T-helper 9 cell (primary cell): ENCODE measurements at regions not wholly inside any gene's neighbourhood (a gene's known extent, or its start where the extent isn't known, plus 50 kb on each side); places are given as distances from the start of the nearest gene placed in this dataset.
"Not testable (repeated sequence)": the region's sequence is repeated elsewhere in the genome, so short reads cannot be mapped to it uniquely, and the experiment has no call there.

ENCODE experiments used
- DNase-seq: peaks from one replicate; pipeline ENCODE4 v3.0.0-alpha.2; 2020

- DNase-seq = no peak
Observed at GRCh38 chr3:26078539-26078938, 288.6 kb downstream of the OXSM start.

GRCh38 chr3:26081166-26081565 lies 291.3 kb downstream of the OXSM start:
- no peak for DNase-seq

DNA sequence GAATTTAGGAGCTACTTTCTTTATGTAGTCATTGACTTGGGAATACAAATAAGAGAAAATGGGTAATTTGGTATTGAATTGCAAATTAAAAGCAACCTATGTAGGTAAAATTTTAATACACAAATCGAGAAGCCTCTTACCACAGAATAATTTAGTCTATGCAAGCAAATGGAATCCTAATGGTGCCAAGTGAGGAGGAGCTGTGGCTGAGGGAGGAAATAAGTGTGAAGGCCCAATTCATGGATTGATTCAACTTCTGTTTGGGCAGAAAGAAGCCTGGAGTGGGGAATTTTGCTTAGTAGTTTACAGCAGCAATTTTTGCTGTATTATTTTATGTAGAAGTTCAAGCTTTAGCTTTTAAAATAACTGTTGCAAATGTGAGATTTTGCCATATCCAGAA lies 291.9 kb downstream of the OXSM start:
- DNase-seq = no peak

- no peak for DNase-seq
Observed at GRCh38 chr3:26082911-26083310, 293.0 kb downstream of the OXSM start.

- DNase-seq = no peak
Observed at GRCh38 chr3:26084629-26085028, 294.7 kb downstream of the OXSM start.

DNA sequence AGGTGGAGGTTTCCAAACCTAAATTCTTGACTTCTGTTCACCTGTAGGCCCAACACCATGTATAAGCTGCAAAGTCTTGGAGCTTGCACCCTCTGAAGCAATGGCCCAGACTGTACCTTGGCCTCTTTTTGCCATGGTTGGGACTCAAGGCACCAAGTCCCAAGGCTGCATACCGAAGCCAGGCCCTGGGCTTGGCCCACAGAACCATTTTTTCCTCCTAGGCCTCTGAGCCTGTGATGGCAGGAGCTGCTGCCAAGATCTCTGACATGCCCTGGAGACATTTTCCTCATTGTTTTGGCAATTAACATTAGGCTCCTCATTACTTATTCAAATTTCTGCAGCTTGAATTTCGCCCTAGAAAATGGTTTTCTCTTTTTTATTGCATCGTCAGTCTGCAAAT lies 297.9 kb downstream of the OXSM start:
- no peak for DNase-seq

GRCh38 chr3:26089249-26089648 lies 299.4 kb downstream of the OXSM start:
- DNase-seq = no peak

DNA sequence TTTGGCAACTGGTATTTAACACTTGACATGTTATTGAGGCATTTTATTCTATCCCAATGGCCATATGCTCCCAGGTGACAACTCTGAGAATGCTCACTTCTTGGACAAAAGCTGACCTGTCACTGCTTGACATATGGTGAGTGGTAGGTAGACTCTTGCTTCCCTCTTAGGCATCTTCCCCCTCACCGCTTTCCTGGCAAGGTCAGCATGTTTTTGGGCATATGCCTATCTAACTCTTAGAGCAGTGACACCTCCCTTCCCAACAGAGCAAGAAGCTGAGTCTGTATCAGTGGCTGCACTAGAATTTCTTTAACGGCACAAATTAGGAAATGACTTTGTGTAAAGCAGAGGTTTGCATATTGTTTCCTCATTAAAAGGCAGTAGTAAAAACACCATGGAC lies 300.7 kb downstream of the OXSM start:
- DNase-seq = no peak

- DNase-seq = no peak
Observed at GRCh38 chr3:26091096-26091495, 301.2 kb downstream of the OXSM start.

DNA sequence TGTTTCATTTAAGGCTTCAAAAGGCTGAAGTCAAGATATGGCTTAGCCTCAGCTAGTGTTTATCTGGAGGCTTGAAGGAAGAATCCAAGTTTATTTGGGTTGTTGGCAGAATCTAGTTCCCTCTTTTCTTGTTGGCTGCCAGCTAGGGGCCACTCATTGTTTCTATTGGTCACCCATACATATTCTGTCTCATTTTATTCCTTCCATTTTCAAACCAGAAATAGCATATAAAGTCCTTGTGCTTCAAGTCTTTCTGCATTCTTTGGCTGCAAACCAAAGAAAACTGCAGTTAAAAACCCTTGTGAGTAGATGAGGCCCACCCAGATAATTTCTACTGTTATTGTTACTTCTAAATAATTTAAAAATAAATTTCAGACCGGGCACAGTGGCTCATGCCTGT lies 301.7 kb downstream of the OXSM start:
- no peak for DNase-seq

DNA sequence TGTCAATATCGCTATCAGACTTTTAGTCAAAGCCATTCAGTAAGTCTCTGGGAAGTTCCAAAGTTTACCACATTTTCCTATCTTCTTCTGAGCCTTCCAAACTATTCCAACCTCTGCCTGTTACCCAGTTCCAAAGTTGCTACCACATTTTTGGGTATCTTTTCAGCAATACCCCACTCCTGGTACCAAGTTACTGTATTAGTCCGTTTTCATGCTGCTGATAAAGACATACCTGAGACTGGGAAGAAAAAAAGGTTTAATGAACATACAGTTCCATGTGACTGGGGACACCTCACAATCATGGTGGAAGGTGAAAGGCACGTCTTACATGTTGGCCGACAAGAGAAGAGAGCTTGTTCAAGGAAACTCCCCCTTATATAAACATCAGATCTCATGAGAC lies 307.2 kb downstream of the OXSM start:
- DNase-seq = not testable (repeated sequence)

DNA sequence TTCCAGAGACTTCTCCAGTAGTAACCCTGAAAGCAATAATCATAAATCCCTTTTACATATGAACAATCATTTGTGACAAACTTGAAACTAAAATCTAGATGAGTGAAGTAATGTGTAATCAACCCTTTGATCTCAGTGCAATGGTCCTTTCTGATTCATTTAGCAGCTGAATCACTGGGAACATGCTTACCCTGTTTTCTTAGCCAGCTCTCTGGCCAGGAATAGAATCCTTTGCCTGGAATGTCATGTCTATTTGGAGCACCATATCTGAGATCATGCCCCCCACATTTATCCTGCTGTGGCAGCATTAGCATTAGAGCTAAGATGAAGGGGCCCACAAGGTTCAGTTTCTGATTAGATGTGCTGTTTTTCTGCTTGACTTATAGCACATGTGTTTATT lies 309.8 kb downstream of the OXSM start:
- DNase-seq = no peak

DNA sequence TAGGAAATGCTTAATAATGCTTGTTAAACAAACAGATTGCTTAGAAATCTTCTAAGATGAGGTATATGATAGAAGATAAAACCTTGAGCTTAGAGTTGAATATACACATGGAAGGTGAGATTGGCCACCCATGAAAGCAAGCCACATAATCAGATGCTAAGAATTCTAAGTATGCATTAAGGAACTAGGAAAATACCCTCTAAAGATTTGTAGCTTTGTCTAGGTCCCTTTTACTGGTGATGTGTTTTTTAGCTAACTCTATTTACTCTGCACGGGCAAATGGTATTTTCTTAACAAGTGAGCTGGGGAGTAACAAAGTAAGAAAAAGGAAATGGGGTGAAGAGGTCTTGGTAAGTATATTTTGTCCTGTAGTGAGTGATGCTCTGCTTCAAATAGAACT lies 310.3 kb downstream of the OXSM start:
- DNase-seq = no peak

GRCh38 chr3:26102376-26102775 lies 312.5 kb downstream of the OXSM start:
- DNase-seq = no peak

DNA sequence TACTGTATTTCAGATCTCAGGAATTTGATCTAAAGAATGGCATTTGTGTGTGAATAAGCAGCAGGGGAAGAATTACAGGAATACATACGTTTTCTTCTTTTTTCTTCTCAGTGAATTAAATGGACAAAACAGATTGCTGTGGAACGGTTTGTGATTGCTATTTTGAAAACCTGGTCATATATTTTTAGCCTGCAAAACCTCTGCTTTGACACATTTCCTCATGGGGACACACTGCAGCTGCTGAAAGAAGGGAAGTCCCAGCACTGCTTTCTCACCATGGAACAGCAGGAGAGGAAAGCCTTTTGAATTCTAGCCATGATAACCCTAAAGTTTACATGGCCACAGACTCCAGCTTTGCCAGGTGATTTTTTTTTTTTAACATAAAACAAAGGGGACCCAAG lies 315.0 kb downstream of the OXSM start:
- DNase-seq = no peak

DNA sequence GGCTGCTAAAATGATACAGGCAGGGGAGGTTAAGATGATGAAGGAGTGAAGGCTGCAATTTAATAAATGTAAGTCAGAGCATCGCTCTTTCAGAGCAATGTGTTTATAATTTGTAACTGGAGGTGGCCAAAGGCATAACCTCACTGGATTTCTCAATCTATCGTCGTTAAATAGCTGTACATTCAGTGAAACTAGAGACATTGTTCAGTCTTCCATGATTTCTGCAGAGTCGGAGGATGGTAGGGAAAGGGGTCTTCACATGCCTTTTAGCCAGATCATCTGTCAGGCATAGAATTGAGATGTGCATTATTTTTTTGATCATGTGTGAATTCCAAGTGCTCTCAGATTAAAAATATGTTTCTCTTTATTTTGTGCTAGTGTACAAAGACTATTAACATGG lies 315.4 kb downstream of the OXSM start:
- no peak for DNase-seq

DNA sequence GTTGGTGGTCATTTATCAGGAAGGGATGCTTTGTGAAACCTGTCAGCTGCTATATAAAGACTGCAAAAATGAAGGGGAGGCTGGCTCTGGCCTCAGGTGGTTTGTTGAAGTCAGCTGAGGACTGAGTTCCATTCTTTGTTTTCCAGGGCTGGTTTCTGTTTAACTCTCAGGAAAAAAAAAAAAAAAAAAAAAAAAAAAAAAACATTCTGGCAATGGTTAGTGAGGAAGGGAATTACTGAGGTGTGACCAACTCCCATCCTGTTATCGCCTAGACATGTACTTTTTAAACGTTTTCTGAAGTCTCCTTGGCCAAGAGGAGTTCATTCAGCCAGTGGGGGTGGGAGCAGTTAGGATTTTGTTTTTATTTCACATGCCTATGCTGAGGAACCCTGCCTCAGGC lies 316.3 kb downstream of the OXSM start:
- no peak for DNase-seq

DNA sequence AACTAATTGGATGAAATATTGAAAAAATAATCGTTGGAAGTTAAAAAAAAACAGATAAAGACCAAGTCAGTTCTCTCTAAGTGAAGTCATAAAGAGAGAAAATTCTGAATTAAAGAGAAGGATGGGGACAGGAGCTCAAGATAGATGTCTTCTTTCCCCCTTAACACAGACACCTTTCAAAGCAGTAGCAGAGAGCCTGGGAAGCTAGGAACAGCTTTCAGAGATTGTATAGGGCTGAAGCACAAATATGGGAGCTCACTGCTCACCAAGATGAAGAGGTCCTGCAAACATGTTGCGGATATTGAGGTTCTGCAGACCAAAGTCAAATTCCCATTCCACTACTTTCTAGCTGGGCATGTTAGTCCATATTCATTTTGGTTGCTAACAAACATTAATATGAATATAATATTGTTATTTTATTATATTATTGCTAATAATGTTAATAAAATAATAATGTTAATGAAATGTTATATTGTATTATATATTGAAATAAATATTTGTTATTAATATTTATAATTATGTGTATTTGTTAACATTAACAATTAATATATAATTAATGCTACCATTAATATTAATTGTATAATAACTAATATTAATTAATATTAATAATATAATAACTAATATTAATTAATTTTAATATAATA lies 319.1 kb downstream of the OXSM start:
- no peak for DNase-seq

DNA sequence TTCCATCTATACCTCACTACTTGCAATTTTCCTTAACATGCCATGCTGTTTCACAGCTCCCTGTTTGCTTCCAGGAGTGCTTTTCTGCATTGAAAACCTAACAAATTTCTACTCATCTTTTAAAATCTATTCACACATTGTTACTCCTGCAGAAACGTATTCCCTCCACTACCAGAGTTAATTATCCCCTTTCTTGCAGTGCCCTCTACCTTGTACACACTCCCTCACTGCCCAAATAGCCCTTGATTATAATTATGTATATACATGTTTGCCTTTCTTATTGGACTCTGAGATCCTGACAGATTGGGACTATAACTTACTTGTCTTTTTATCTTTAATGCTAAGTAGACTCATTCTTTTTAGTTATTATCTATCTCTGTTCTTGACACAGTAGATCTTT lies 325.0 kb downstream of the OXSM start:
- DNase-seq = no peak

DNA sequence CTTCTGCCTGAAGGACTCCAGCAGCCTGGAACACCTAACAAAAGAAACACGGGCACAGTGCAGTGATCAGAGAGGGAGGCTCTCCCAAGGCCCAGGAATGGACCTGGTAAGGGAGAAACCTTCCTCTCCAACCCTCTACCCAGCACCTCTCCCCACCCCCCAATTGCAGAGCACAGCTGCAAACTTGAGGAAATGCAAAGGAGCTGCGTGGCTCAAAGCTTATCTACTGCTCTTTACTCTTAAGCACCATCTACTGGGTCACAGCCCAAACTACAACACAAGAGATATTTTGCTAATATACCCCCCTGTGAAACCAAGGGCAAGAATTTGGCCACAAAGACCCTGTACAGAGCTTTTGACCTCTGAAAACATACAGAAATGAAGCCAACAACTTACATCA lies 328.3 kb downstream of the OXSM start:
- no peak for DNase-seq

DNA sequence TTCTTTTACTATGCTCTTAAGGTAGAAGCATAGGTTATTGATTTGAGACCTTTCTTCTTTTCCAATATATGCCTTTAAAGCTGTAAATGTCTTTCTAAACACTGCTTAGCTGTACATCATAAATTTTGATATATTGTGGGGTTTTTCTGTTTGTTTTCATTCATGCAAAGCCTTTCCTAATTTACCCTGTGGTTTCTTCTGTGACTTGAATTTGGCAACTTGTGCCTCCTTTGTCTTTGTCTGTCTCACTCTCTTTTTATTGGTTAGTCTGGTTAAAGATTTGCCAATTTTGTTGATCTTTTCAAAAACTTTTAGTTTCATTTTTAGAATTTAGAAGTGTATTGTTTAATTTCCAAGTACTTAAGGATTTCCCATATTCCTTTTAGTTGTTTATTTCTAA lies 343.1 kb downstream of the OXSM start:
- no peak for DNase-seq

GRCh38 chr3:26141296-26141695 lies 351.4 kb downstream of the OXSM start:
- DNase-seq = no peak

DNA sequence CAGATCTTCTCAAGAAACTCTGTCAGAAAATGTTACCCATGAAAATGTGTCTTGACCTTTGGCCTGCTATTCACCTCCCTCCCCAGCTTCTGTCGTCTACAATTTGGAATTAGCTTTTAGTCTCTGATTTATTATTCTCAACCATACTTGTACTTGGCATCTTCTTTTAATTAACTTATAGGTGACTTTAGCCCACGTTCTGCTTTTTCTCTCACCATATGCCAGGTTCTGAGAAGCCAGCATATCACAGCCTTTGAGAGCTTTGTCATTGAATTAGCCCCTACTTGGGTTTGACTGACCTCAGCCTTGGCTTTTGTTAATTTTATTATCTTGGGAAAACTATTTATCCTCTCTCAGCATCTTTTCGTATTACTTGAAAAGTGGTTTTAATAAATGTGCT lies 355.9 kb downstream of the OXSM start:
- no peak for DNase-seq

DNA sequence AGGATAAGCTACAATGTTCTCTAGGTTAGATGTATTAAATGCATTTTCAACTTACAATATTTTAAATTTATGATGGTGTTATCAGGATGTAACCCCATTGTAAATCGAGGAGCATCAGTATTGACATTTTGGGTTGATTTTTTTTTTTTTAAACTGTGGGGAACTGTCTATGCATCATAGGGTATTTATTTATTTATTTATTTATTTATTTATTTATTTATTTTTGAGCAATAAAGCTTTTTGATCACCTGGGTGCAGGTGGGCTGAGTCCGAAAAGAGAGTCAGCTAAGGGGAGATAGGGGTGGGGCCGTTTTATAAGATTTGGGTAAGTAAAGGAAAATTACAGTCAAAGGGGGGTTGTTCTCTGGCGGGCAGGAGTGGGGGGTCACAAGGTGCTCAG lies 367.5 kb downstream of the OXSM start:
- not testable (repeated sequence) for DNase-seq

GRCh38 chr3:26171006-26171405 lies 381.1 kb downstream of the OXSM start:
- DNase-seq = no peak

DNA sequence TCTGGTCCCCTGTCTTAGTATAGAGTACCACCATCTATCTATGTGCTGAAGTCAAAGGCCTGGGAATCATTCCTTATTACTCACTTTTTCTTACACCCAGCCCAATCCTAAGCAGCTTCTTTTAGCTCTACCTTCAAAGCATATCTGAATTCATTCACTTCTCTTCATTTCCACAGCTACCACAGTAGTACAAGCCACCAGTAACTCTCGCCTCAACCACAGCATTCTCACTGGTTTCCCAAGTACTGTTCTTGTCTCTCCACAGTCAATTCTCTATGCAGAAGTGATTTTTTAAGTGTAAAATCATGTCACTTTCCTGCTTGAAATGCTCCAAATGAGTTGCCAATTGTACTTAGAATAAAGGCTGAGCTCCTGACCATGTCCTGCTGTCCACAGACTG lies 401.7 kb downstream of the OXSM start:
- no peak for DNase-seq
